Liver (tissue), 3 donors: ENCODE measurements at regions not wholly inside any gene's neighbourhood (a gene's known extent, or its start where the extent isn't known, plus 50 kb on each side); places are given as distances from the start of the nearest gene placed in this dataset.

Experiments used
- CTCF ChIP-seq: fragments of 150-350 bp; IDR thresholded peaks from 2 replicates; pipeline ENCODE4 v1.5.1; 2017; ENCODE audit warnings: improper control_type of control experiment, low read depth, low read length; ENCODE audit not compliant: missing input control
- HNF4G ChIP-seq: IDR thresholded peaks from 2 replicates; pipeline ENCODE4 v1.6.1; 2016; ENCODE audit warnings: antibody characterized with exemption
- RAD21 ChIP-seq, 2 donors: IDR thresholded peaks; 2 replicates each; pipeline ENCODE4 v1.6.1; 2016; ENCODE audit warnings: antibody characterized with exemption in 2 of 2, mild to moderate bottlenecking in 2 of 2
- TAF1 ChIP-seq: conservative IDR thresholded peaks from 2 replicates; pipeline ENCODE4 v1.6.1; 2016; ENCODE audit warnings: antibody characterized with exemption, mild to moderate bottlenecking
- YY1 ChIP-seq: IDR thresholded peaks from 2 replicates; pipeline ENCODE4 v1.6.1; 2016; ENCODE audit warnings: antibody characterized with exemption, mild to moderate bottlenecking
- TF ChIP-seq, protein P1 (sequence below): IDR thresholded peaks from 2 replicates; pipeline ENCODE4 v1.6.1; 2016; ENCODE audit warnings: antibody characterized with exemption
- TF ChIP-seq, protein P2 (sequence below): IDR thresholded peaks from 2 replicates; pipeline ENCODE4 v1.6.1; 2016; ENCODE audit warnings: antibody characterized with exemption
- TF ChIP-seq, protein P3 (sequence below): IDR thresholded peaks from 2 replicates; pipeline ENCODE4 v1.6.1; 2016; ENCODE audit warnings: antibody characterized with exemption
- TF ChIP-seq, protein P4 (sequence below): IDR thresholded peaks from 2 replicates; pipeline ENCODE4 v1.6.1; 2016; ENCODE audit warnings: antibody characterized with exemption, mild to moderate bottlenecking
- donor health status: healthy.
- donor health status: healthy.

- TF ChIP-seq, protein P1, sequence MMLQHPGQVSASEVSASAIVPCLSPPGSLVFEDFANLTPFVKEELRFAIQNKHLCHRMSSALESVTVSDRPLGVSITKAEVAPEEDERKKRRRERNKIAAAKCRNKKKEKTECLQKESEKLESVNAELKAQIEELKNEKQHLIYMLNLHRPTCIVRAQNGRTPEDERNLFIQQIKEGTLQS: no peak
- TF ChIP-seq TAF1: no peak
- TF ChIP-seq CTCF: no peak
- no peak for TF ChIP-seq HNF4G
- no peak for TF ChIP-seq YY1
- TF ChIP-seq, protein P2, sequence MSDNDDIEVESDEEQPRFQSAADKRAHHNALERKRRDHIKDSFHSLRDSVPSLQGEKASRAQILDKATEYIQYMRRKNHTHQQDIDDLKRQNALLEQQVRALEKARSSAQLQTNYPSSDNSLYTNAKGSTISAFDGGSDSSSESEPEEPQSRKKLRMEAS: no peak
- TF ChIP-seq, protein P3, sequence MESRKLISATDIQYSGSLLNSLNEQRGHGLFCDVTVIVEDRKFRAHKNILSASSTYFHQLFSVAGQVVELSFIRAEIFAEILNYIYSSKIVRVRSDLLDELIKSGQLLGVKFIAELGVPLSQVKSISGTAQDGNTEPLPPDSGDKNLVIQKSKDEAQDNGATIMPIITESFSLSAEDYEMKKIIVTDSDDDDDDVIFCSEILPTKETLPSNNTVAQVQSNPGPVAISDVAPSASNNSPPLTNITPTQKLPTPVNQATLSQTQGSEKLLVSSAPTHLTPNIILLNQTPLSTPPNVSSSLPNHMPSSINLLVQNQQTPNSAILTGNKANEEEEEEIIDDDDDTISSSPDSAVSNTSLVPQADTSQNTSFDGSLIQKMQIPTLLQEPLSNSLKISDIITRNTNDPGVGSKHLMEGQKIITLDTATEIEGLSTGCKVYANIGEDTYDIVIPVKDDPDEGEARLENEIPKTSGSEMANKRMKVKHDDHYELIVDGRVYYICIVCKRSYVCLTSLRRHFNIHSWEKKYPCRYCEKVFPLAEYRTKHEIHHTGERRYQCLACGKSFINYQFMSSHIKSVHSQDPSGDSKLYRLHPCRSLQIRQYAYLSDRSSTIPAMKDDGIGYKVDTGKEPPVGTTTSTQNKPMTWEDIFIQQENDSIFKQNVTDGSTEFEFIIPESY: no peak
- TF ChIP-seq, protein P4, sequence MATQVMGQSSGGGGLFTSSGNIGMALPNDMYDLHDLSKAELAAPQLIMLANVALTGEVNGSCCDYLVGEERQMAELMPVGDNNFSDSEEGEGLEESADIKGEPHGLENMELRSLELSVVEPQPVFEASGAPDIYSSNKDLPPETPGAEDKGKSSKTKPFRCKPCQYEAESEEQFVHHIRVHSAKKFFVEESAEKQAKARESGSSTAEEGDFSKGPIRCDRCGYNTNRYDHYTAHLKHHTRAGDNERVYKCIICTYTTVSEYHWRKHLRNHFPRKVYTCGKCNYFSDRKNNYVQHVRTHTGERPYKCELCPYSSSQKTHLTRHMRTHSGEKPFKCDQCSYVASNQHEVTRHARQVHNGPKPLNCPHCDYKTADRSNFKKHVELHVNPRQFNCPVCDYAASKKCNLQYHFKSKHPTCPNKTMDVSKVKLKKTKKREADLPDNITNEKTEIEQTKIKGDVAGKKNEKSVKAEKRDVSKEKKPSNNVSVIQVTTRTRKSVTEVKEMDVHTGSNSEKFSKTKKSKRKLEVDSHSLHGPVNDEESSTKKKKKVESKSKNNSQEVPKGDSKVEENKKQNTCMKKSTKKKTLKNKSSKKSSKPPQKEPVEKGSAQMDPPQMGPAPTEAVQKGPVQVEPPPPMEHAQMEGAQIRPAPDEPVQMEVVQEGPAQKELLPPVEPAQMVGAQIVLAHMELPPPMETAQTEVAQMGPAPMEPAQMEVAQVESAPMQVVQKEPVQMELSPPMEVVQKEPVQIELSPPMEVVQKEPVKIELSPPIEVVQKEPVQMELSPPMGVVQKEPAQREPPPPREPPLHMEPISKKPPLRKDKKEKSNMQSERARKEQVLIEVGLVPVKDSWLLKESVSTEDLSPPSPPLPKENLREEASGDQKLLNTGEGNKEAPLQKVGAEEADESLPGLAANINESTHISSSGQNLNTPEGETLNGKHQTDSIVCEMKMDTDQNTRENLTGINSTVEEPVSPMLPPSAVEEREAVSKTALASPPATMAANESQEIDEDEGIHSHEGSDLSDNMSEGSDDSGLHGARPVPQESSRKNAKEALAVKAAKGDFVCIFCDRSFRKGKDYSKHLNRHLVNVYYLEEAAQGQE: no peak
- TF ChIP-seq RAD21 (IDR thresholded peaks at IDR 0.05): no peak
Observed at GRCh38 chr12:24500831-24501230, 448.1 kb downstream of the BCAT1 start.
